ENCODE measurements at regions not wholly inside any gene's neighbourhood (a gene's known extent, or its start where the extent isn't known, plus 50 kb on each side); places are given as distances from the start of the nearest gene placed in this dataset.

DNA sequence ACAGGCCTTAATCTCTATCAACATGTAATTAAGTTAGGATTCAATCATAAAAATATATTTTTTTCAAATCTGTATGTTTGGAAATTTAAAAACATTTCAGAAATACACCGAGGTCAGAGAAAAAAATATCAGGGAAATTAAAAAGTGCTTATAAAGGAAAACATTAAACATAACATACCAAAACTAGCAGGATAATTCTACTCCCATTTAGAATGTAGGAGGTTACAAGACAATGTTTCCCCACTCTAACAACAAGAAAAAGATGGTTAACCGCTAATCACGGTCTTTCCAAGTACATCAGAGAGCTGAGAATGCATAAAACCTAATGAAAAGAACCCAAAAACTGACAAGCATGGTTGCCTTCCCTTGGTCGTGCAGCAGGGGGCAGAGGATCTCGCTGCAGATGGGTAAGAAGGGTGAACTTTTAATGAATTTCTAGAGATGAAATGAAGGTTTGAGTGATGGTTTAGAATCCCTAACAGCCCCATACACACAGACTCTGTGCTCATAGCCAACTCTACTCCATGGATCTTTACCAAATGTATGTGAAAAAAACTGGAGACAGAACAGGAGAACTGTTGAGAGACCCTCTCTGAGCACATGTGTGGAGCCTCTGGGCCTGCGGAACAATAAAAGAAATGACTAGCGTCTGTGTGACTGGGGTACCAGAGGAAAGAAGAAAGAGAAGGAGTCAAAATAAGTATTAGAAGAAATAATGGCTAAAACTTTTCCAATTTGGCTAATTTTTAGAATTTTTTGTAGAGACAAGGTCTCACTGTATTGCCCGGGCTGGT is 51.3 kb upstream of the LSM14A start:
- Mint-ChIP-seq H3K27me3 (no peaks in the 10 kb centered on the region), H3K36me3 (ENCODE audit: low read depth) (no peaks in the 10 kb centered on the region), H3K27ac (no peak overlapping the region), H3K9me3 (no peaks in the 10 kb centered on the region), H3K4me1 (ENCODE audit: low read depth) (peaks cover 11% of the 10 kb centered on the region), H3K4me3 (no peak overlapping the region)
